Panc1 (cell line): ENCODE measurements at regions not wholly inside any gene's neighbourhood (a gene's known extent, or its start where the extent isn't known, plus 50 kb on each side); places are given as distances from the start of the nearest gene placed in this dataset.

ENCODE experiments used
- ATAC-seq: fragments of 200-7000 bp; cut with Tn5 transposase; 2 replicates; pipeline ENCODE4 v1.9.1; 2020; ENCODE audit warnings: mild to moderate bottlenecking, moderate library complexity
- BruUV-seq: library from RNA; stranded (reverse); fragments of 400-500 nt; replicated peaks from 2 replicates; lab custom pipeline; 2021; lab: Mats Ljungman, UMichigan
- CTCF ChIA-PET: fragments of 300-600 bp; sonication (Branson Sonifier 250); formaldehyde crosslinking; loops from one replicate; lab custom pipeline; 2022; ENCODE audit warnings: antibody characterized with exemption; lab: Charles Lee
- POLR2A ChIA-PET: fragments of 300-600 bp; sonication (Branson Sonifier 250); formaldehyde crosslinking; loops from one replicate; lab custom pipeline; 2022; ENCODE audit warnings: antibody characterized with exemption; lab: Charles Lee
- DNase-seq: peaks from one replicate; pipeline ENCODE4 v3.0.0-alpha.2; 2010; ENCODE audit warnings: low read depth, low spot score
- H3K27ac ChIP-seq: 2 replicates; pipeline ENCODE4 v1.5.1; 2011; ENCODE audit warnings: mild to moderate bottlenecking, low read length, inconsistent platforms
- H3K27me3 ChIP-seq: fragments of 200-500 bp; sonication (Bioruptor generic); 2 replicates; pipeline ENCODE4 v1.6.0; 2014; ENCODE audit warnings: low read length, inconsistent platforms; ENCODE audit not compliant: control insufficient read depth, insufficient read depth
- H3K36me3 ChIP-seq: fragments of 200-500 bp; sonication (Bioruptor generic); 2 replicates; pipeline ENCODE4 v1.5.1; 2014; ENCODE audit warnings: inconsistent platforms, mild to moderate bottlenecking, low read length, moderate library complexity; ENCODE audit not compliant: control insufficient read depth, insufficient read depth
- H3K4me1 ChIP-seq: 2 replicates; pipeline ENCODE4 v1.5.1; 2011; ENCODE audit warnings: inconsistent platforms, mild to moderate bottlenecking, low read length, moderate library complexity; ENCODE audit not compliant: control insufficient read depth, insufficient read depth
- H3K4me3 ChIP-seq, 2 experiments: 2 replicates each; pipeline ENCODE4 v1.5.1; 2011 to 2012; ENCODE audit warnings: low read depth in 2 of 2, low read length in 2 of 2, mild to moderate bottlenecking in 2 of 2, inconsistent platforms in 1 of 2, moderate library complexity in 1 of 2
- H3K9me3 ChIP-seq: fragments of 200-500 bp; sonication (Bioruptor generic); 2 replicates; pipeline ENCODE4 v1.5.1; 2014; ENCODE audit warnings: low read depth, mild to moderate bottlenecking, inconsistent platforms, low read length, moderate library complexity; ENCODE audit not compliant: control insufficient read depth, insufficient read depth
- POLR2AphosphoS5 ChIP-seq: IDR thresholded peaks from 2 replicates; pipeline ENCODE4 v1.6.1; 2012; ENCODE audit warnings: mild to moderate bottlenecking, low read depth, low read length, moderate library complexity
- SIN3A ChIP-seq: IDR thresholded peaks from 2 replicates; pipeline ENCODE4 v1.6.1; 2012; ENCODE audit warnings: low read depth, mild to moderate bottlenecking, low read length, moderate library complexity, borderline replicate concordance; ENCODE audit not compliant: insufficient read depth
- TCF7L2 ChIP-seq: IDR thresholded peaks from 2 replicates; pipeline ENCODE4 v1.6.1; 2011; ENCODE audit warnings: mild to moderate bottlenecking, low read depth, low read length, inconsistent platforms
- in situ Hi-C: cut with HindIII; loops from 2 replicates; pipeline ENCODE4 v1.10.0; 2016; ENCODE audit warnings: low sequenced_read_pairs, low pct_unique_long_range_greater_than_20kb
- intact Hi-C: fragments of 100-400 bp; cut with micrococcal nuclease; formaldehyde crosslinking; loops from one replicate; pipeline ENCODE4 v1.10.0; 2022; ENCODE audit not compliant: unreplicated experiment
- TF ChIP-seq, protein P1 (sequence below), 2 experiments: IDR thresholded peaks; 2 replicates each; pipeline ENCODE4 v1.6.1; 2011 to 2012; ENCODE audit warnings: low read depth in 2 of 2, control low read depth in 1 of 2, low read length in 1 of 2, mild to moderate bottlenecking in 1 of 2, moderate library complexity in 1 of 2; ENCODE audit not compliant: insufficient read depth in 1 of 2
- TF ChIP-seq, protein P2 (sequence below): fragments of 450-650 bp; IDR thresholded peaks from 2 replicates; pipeline ENCODE4 v1.5.1; 2017; ENCODE audit warnings: mild to moderate bottlenecking

DNA sequence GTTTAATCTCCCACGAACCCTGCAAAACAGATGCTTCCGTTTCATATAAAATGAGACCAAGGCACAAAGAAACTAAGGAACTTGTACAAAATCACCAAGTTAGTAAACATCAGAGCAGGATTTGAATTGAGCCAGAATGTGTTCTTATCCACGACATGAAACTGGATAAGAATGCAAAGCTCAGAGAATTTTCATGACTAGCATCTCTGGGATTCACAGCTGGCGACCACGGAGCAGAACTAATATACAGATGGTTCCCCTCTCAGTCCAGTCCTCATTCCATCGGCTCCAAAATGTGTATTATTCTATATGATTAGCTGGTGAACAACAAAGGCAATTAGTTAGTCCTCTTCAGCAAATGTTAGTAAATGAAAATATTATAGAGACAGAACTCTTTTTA lies 72.3 kb upstream of the ERG start:
- H3K27me3 ChIP-seq, result peaks cover 2% of the 10 kb centered on the region
- CTCF ChIA-PET, result interaction anchor here (0.7 kb wide), 1 partner anchor 124 kb away, joined by 3 read pairs; no protein-coding TSS in a partner anchor
- H3K4me3 ChIP-seq, result no peak overlapping the region
- no TSS peak for BruUV-seq
- no peaks in the 10 kb centered on the region for H3K36me3 ChIP-seq
- H3K4me1 ChIP-seq, result peaks cover 5% of the 10 kb centered on the region
- TF ChIP-seq, protein P1, sequence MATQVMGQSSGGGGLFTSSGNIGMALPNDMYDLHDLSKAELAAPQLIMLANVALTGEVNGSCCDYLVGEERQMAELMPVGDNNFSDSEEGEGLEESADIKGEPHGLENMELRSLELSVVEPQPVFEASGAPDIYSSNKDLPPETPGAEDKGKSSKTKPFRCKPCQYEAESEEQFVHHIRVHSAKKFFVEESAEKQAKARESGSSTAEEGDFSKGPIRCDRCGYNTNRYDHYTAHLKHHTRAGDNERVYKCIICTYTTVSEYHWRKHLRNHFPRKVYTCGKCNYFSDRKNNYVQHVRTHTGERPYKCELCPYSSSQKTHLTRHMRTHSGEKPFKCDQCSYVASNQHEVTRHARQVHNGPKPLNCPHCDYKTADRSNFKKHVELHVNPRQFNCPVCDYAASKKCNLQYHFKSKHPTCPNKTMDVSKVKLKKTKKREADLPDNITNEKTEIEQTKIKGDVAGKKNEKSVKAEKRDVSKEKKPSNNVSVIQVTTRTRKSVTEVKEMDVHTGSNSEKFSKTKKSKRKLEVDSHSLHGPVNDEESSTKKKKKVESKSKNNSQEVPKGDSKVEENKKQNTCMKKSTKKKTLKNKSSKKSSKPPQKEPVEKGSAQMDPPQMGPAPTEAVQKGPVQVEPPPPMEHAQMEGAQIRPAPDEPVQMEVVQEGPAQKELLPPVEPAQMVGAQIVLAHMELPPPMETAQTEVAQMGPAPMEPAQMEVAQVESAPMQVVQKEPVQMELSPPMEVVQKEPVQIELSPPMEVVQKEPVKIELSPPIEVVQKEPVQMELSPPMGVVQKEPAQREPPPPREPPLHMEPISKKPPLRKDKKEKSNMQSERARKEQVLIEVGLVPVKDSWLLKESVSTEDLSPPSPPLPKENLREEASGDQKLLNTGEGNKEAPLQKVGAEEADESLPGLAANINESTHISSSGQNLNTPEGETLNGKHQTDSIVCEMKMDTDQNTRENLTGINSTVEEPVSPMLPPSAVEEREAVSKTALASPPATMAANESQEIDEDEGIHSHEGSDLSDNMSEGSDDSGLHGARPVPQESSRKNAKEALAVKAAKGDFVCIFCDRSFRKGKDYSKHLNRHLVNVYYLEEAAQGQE (IDR thresholded peaks at IDR 0.05; ENCODE audit: insufficient read depth in 1 of 2, low read depth in 2 of 2, low read length in 1 of 2), result no peak
- no peak for TF ChIP-seq SIN3A
- TF ChIP-seq, protein P2, sequence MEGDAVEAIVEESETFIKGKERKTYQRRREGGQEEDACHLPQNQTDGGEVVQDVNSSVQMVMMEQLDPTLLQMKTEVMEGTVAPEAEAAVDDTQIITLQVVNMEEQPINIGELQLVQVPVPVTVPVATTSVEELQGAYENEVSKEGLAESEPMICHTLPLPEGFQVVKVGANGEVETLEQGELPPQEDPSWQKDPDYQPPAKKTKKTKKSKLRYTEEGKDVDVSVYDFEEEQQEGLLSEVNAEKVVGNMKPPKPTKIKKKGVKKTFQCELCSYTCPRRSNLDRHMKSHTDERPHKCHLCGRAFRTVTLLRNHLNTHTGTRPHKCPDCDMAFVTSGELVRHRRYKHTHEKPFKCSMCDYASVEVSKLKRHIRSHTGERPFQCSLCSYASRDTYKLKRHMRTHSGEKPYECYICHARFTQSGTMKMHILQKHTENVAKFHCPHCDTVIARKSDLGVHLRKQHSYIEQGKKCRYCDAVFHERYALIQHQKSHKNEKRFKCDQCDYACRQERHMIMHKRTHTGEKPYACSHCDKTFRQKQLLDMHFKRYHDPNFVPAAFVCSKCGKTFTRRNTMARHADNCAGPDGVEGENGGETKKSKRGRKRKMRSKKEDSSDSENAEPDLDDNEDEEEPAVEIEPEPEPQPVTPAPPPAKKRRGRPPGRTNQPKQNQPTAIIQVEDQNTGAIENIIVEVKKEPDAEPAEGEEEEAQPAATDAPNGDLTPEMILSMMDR, result no peak
- TF ChIP-seq POLR2AphosphoS5, result no peak
- no peak for TF ChIP-seq TCF7L2
- intact Hi-C loops (no loop called here), in situ Hi-C loops (no loop called here)
- ATAC-seq (no peak), DNase-seq (no peak)
- no peak overlapping the region for H3K27ac ChIP-seq
- no peaks in the 10 kb centered on the region for H3K9me3 ChIP-seq
- POLR2A ChIA-PET, result no interaction called here

DNA sequence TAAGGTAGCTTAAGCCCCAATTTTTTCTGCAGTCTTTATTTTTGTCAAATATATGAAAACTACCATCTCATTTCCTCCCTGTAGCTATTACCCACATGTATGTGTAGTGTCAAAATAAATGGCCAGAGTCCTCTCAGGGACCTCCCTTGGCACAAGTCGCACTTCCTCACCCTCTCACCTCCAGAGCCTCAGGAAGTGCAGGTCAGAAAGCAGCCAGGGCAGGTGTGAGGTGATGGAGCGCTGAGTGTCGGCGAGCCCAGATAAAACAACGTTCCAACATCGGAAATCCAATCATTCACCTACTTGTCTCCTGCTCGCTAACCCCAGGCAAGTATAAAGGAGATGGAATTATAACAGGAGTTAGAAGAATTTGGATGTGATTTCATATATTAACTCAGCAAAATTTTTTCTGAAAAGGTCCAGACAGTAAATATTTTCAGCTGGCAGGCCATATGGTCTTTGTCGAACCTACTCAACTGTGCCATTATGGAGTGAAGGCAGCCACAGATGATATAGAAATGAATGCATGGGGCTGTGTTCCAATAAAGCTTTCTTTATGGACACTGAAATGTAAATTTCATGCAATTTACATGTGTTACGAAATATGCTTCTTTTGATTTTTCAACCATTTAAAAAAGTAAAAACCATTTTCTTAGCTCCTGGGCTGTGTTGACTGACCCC lies 76.8 kb upstream of the ERG start:
- ChIA-PET CTCF (no interaction called here), POLR2A (no interaction called here)
- DNase-seq (no peak), ATAC-seq (no peak)
- no TSS peak for BruUV-seq
- no peak overlapping the region for H3K4me3 ChIP-seq
- no peaks in the 10 kb centered on the region for H3K4me1 ChIP-seq
- no peak for TF ChIP-seq TCF7L2
- TF ChIP-seq POLR2AphosphoS5, result no peak
- TF ChIP-seq, protein P1 (IDR thresholded peaks at IDR 0.05; ENCODE audit: insufficient read depth in 1 of 2, low read depth in 2 of 2, low read length in 1 of 2), result no peak
- TF ChIP-seq SIN3A, result no peak
- TF ChIP-seq, protein P2, result no peak
- no peaks in the 10 kb centered on the region for H3K9me3 ChIP-seq
- no peaks in the 10 kb centered on the region for H3K27me3 ChIP-seq
- no peak overlapping the region for H3K27ac ChIP-seq
- in situ Hi-C loops, result no loop called here
- no peaks in the 10 kb centered on the region for H3K36me3 ChIP-seq
- intact Hi-C loops, result no loop called here
